Lower lobe of right lung (tissue), 2 donors: ENCODE measurements at regions not wholly inside any gene's neighbourhood (a gene's known extent, or its start where the extent isn't known, plus 50 kb on each side); places are given as distances from the start of the nearest gene placed in this dataset.

Experiments used
- ATAC-seq, 2 donors: fragments of 200-7000 bp; cut with Tn5 transposase; one replicate each; pipeline ENCODE4 v1.9.1; 2020 to 2022; ENCODE audit warnings: mild to moderate bottlenecking in 2 of 2, moderate library complexity in 2 of 2
- DNase-seq: peaks from one replicate; pipeline ENCODE4 v3.0.0-alpha.2; 2020
- H3K27ac ChIP-seq: fragments of 200-600 bp; one replicate; pipeline ENCODE4 v1.8.0; 2022
- H3K27me3 ChIP-seq: fragments of 200-600 bp; one replicate; pipeline ENCODE4 v1.8.0; 2022; ENCODE audit warnings: low read depth
- H3K36me3 ChIP-seq: fragments of 200-600 bp; one replicate; pipeline ENCODE4 v1.8.0; 2022; ENCODE audit warnings: mild to moderate bottlenecking
- H3K4me1 ChIP-seq: fragments of 200-600 bp; one replicate; pipeline ENCODE4 v1.8.0; 2022
- H3K4me3 ChIP-seq: fragments of 200-600 bp; one replicate; pipeline ENCODE4 v1.8.0; 2022; ENCODE audit warnings: mild to moderate bottlenecking
- H3K9me3 ChIP-seq: fragments of 200-600 bp; one replicate; pipeline ENCODE4 v1.8.0; 2022
- CTCF ChIP-seq: fragments of 200-600 bp; IDR thresholded peaks from one replicate; pipeline ENCODE4 v1.8.0; 2022; ENCODE audit warnings: antibody characterized with exemption, mild to moderate bottlenecking
- intact Hi-C: fragments of 100-400 bp; cut with DNase I; formaldehyde crosslinking; loops from one replicate; pipeline ENCODE4 v1.11.0; 2022
- donor health status: DM: no; HTN: yes; CAD: no; lungs with severe emphysema.

GRCh38 chr1:10888291-10888690 lies 91.8 kb upstream of the CASZ1 start:
- H3K27me3 ChIP-seq = peaks cover 60% of the 10 kb centered on the region
- H3K36me3 ChIP-seq = no peaks in the 10 kb centered on the region
- H3K4me3 ChIP-seq = no peak overlapping the region
- no peak overlapping the region for H3K27ac ChIP-seq
- H3K9me3 ChIP-seq = no peaks in the 10 kb centered on the region
- H3K4me1 ChIP-seq = no peaks in the 10 kb centered on the region
- ATAC-seq (peak in 1 of 2 donors; percentile 18), DNase-seq (no peak)
- intact Hi-C loops = no loop called here
- no peak for TF ChIP-seq CTCF

- Histone ChIP-seq H3K4me3 (no peak overlapping the region), H3K27ac (no peak overlapping the region), H3K9me3 (no peaks in the 10 kb centered on the region), H3K4me1 (no peaks in the 10 kb centered on the region), H3K27me3 (peaks cover 60% of the 10 kb centered on the region), H3K36me3 (no peaks in the 10 kb centered on the region)
- intact Hi-C loops = no loop called here
- DNase-seq (no peak), ATAC-seq (no peak)
- no peak for TF ChIP-seq CTCF
Measured at GRCh38 chr1:10888791-10889649, 92.6 kb upstream of the CASZ1 start.

DNA sequence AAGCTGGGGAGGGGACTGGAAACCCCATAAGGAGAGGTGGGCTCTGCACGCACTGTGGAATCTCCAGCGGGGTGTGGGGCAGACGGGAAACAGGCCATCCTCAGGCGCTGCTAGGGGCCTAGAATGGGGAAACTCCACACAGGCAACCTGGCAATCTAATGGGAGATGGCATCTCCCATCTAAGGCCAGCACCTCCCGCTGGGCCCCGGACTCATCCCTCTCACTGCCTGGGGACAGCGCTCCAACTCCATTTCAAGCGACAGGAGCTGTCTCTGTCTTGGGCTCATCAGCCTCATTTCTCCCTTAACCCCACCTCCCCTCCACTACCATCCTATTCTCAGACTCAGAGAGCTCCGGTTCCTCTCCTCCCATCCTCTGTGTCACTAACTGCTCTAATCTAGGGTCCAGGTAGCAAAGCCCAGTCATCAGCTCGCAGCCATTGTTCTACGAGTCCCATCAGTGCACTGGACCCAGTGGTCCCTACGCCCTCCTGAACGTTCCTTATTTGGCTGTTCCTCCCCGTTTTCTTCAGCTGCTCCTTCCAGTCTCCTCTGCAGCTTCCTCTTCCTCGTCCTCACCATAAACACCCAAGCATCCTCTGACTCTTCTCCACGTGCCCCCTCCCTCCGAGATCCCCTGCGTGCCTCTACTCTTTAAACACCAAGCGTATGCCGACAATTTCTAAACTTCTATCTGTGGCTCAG lies 93.4 kb upstream of the CASZ1 start:
- ATAC-seq (no peak), DNase-seq (no peak)
- no peak overlapping the region for H3K27ac ChIP-seq
- no peak overlapping the region for H3K4me3 ChIP-seq
- no peaks in the 10 kb centered on the region for H3K36me3 ChIP-seq
- H3K9me3 ChIP-seq = no peaks in the 10 kb centered on the region
- no peak for TF ChIP-seq CTCF
- H3K27me3 ChIP-seq = peaks cover 55% of the 10 kb centered on the region
- intact Hi-C loops = no loop called here
- no peaks in the 10 kb centered on the region for H3K4me1 ChIP-seq

- H3K9me3 ChIP-seq = no peaks in the 10 kb centered on the region
- H3K4me1 ChIP-seq = no peaks in the 10 kb centered on the region
- no peak overlapping the region for H3K27ac ChIP-seq
- DNase-seq (no peak), ATAC-seq (no peak)
- H3K36me3 ChIP-seq = no peaks in the 10 kb centered on the region
- no peak overlapping the region for H3K4me3 ChIP-seq
- H3K27me3 ChIP-seq = peaks cover 48% of the 10 kb centered on the region
- intact Hi-C loops = no loop called here
- TF ChIP-seq CTCF = no peak
Measured at GRCh38 chr1:10890491-10891071, 94.1 kb upstream of the CASZ1 start.

- no peak for ATAC-seq
- H3K27me3 ChIP-seq = peaks cover 43% of the 10 kb centered on the region
- H3K27ac ChIP-seq = no peak overlapping the region
- no peaks in the 10 kb centered on the region for H3K9me3 ChIP-seq
- intact Hi-C loops = no loop called here
- TF ChIP-seq CTCF = no peak
- H3K4me1 ChIP-seq = no peaks in the 10 kb centered on the region
- H3K36me3 ChIP-seq = no peaks in the 10 kb centered on the region
- no peak for DNase-seq
- no peak overlapping the region for H3K4me3 ChIP-seq
Measured at GRCh38 chr1:10891091-10891490, 94.6 kb upstream of the CASZ1 start.
